SK-N-SH treated with all-trans-retinoic acid at 6 μM for 48 hours (cell line): ENCODE measurements at regions not wholly inside any gene's neighbourhood (a gene's known extent, or its start where the extent isn't known, plus 50 kb on each side); places are given as distances from the start of the nearest gene placed in this dataset.

Experiments used
- ATAC-seq: fragments of 200-7000 bp; cut with Tn5 transposase; 3 replicates; pipeline ENCODE4 v1.9.1; 2020; ENCODE audit warnings: mild to moderate bottlenecking, moderate library complexity
- BACH2 ChIP-seq: fragments of 250-450 bp; sonication (Bioruptor Pico); IDR thresholded peaks from 2 replicates; pipeline ENCODE4 v1.9.0; 2021; ENCODE audit warnings: mild to moderate bottlenecking, borderline replicate concordance
- CSDC2 ChIP-seq: fragments of 250-450 bp; sonication (Bioruptor Pico); IDR thresholded peaks from 2 replicates; pipeline ENCODE4 v1.5.0; 2020; ENCODE audit warnings: mild to moderate bottlenecking, moderate library complexity
- ESRRG ChIP-seq: fragments of 250-450 bp; sonication (Bioruptor Pico); IDR thresholded peaks from 2 replicates; pipeline ENCODE4 v1.6.1; 2021; ENCODE audit warnings: mild to moderate bottlenecking
- GLIS3 ChIP-seq: fragments of 250-450 bp; sonication (Bioruptor Pico); IDR thresholded peaks from 2 replicates; pipeline ENCODE4 v1.5.0; 2020; ENCODE audit warnings: mild to moderate bottlenecking, moderate library complexity
- ISL1 ChIP-seq: fragments of 250-450 bp; sonication (Bioruptor Pico); IDR thresholded peaks from 2 replicates; pipeline ENCODE4 v2.1.2; 2022; ENCODE audit warnings: mild to moderate bottlenecking, moderate library complexity
- OSR1 ChIP-seq: fragments of 250-450 bp; sonication (Bioruptor Pico); IDR thresholded peaks from 2 replicates; pipeline ENCODE4 v1.8.0; 2022; ENCODE audit warnings: moderate library complexity, mild to moderate bottlenecking, inconsistent platforms
- PPARA ChIP-seq: fragments of 250-450 bp; sonication (Bioruptor Pico); IDR thresholded peaks from 2 replicates; pipeline ENCODE4 v1.5.0; 2020; ENCODE audit warnings: mild to moderate bottlenecking, borderline replicate concordance
- RARB ChIP-seq: fragments of 250-450 bp; sonication (Bioruptor Pico); IDR thresholded peaks from 2 replicates; pipeline ENCODE4 v1.8.0; 2021; ENCODE audit warnings: mild to moderate bottlenecking, moderate library complexity
- SNAI2 ChIP-seq: fragments of 250-450 bp; sonication (Bioruptor Pico); IDR thresholded peaks from 2 replicates; pipeline ENCODE4 v1.5.0; 2020; ENCODE audit warnings: mild to moderate bottlenecking, moderate library complexity
- TCF4 ChIP-seq: fragments of 250-450 bp; sonication (Bioruptor Pico); IDR thresholded peaks from 2 replicates; pipeline ENCODE4 v1.8.0; 2021; ENCODE audit warnings: mild to moderate bottlenecking, moderate library complexity, borderline replicate concordance
- TOX ChIP-seq: fragments of 250-450 bp; sonication (Bioruptor Pico); IDR thresholded peaks from 2 replicates; pipeline ENCODE4 v1.8.0; 2021; ENCODE audit warnings: mild to moderate bottlenecking, moderate library complexity, borderline replicate concordance
- ZC3H10 ChIP-seq: fragments of 250-450 bp; sonication (Bioruptor Pico); IDR thresholded peaks from 2 replicates; pipeline ENCODE4 v1.5.1; 2021; ENCODE audit warnings: mild to moderate bottlenecking, moderate library complexity
- ZFP3 ChIP-seq: fragments of 250-450 bp; sonication (Bioruptor Pico); IDR thresholded peaks from 2 replicates; pipeline ENCODE4 v1.5.0; 2020; ENCODE audit warnings: mild to moderate bottlenecking, moderate library complexity
- ZFP30 ChIP-seq: fragments of 450-650 bp; formaldehyde crosslinking; IDR thresholded peaks from 2 replicates; pipeline ENCODE4 v1.5.0; 2022; ENCODE audit warnings: mild to moderate bottlenecking, moderate library complexity
- ZNF565 ChIP-seq: fragments of 450-650 bp; formaldehyde crosslinking; conservative IDR thresholded peaks from 2 replicates; pipeline ENCODE4 v1.5.0; 2020; ENCODE audit warnings: low read depth, mild to moderate bottlenecking, moderate library complexity
- ZNF70 ChIP-seq: fragments of 450-650 bp; formaldehyde crosslinking; IDR thresholded peaks from 2 replicates; pipeline ENCODE4 v1.5.0; 2020; ENCODE audit warnings: mild to moderate bottlenecking, moderate library complexity
- ZNF8 ChIP-seq: fragments of 450-650 bp; formaldehyde crosslinking; IDR thresholded peaks from 2 replicates; pipeline ENCODE4 v1.5.0; 2020; ENCODE audit warnings: mild to moderate bottlenecking, moderate library complexity
- TF ChIP-seq, protein P1 (sequence below): fragments of 250-450 bp; sonication (Bioruptor Pico); IDR thresholded peaks from 2 replicates; pipeline ENCODE4 v1.8.0; 2021; ENCODE audit warnings: low read depth, mild to moderate bottlenecking, moderate library complexity, borderline replicate concordance
- TF ChIP-seq, protein P2 (sequence below): fragments of 250-450 bp; sonication (Bioruptor Pico); IDR thresholded peaks from 2 replicates; pipeline ENCODE4 v1.5.0; 2020; ENCODE audit warnings: mild to moderate bottlenecking, moderate library complexity
- TF ChIP-seq, protein P3 (sequence below): fragments of 250-450 bp; sonication (Bioruptor Pico); IDR thresholded peaks from 2 replicates; pipeline ENCODE4 v1.8.0; 2020; ENCODE audit warnings: mild to moderate bottlenecking, moderate library complexity, borderline replicate concordance
- TF ChIP-seq, protein P4 (sequence below): fragments of 250-450 bp; sonication (Bioruptor Pico); IDR thresholded peaks from 2 replicates; pipeline ENCODE4 v1.5.1; 2021; ENCODE audit warnings: mild to moderate bottlenecking, moderate library complexity
- TF ChIP-seq, protein P5 (sequence below): fragments of 250-450 bp; sonication (Bioruptor Pico); IDR thresholded peaks from 2 replicates; pipeline ENCODE4 v1.5.1; 2020; ENCODE audit warnings: low read depth, mild to moderate bottlenecking, moderate library complexity

DNA sequence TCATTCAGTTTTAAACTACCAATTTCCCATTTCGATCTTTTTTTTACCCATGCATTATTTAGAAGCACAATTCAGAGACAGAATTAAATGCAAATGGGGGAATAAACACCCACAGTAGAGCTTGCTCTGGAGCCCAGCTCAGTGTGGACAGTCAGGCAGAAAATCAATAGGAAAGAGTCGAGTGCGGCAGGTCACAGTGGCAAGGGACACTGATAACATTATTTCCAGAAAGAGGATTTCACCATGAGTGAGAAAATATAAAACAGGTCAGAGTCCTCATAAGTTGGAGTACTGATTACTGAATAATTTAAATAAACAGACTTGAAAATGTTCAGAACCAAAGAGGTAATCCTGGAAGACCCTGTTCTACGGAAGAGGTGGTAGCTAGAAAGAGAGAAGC lies 532.5 kb downstream of the CCSER2 start:
- TF ChIP-seq GLIS3 (CRISPR knock-in tag): no peak
- no peak for TF ChIP-seq ISL1 (CRISPR knock-in tag)
- TF ChIP-seq ZFP30 (CRISPR knock-in tag): no peak
- TF ChIP-seq CSDC2 (CRISPR knock-in tag): no peak
- no peak for TF ChIP-seq RARB (CRISPR knock-in tag)
- no peak for TF ChIP-seq TOX (CRISPR knock-in tag)
- no peak for TF ChIP-seq ZNF70 (CRISPR knock-in tag)
- no peak for TF ChIP-seq TCF4 (CRISPR knock-in tag)
- TF ChIP-seq ZNF565 (CRISPR knock-in tag): no peak
- TF ChIP-seq, protein P1, sequence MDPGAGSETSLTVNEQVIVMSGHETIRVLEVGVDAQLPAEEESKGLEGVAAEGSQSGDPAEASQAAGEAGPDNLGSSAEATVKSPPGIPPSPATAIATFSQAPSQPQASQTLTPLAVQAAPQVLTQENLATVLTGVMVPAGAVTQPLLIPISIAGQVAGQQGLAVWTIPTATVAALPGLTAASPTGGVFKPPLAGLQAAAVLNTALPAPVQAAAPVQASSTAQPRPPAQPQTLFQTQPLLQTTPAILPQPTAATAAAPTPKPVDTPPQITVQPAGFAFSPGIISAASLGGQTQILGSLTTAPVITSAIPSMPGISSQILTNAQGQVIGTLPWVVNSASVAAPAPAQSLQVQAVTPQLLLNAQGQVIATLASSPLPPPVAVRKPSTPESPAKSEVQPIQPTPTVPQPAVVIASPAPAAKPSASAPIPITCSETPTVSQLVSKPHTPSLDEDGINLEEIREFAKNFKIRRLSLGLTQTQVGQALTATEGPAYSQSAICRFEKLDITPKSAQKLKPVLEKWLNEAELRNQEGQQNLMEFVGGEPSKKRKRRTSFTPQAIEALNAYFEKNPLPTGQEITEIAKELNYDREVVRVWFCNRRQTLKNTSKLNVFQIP (CRISPR knock-in tag): no peak
- TF ChIP-seq, all 23 proteins: peak for 0
- no peak for ATAC-seq

DNA sequence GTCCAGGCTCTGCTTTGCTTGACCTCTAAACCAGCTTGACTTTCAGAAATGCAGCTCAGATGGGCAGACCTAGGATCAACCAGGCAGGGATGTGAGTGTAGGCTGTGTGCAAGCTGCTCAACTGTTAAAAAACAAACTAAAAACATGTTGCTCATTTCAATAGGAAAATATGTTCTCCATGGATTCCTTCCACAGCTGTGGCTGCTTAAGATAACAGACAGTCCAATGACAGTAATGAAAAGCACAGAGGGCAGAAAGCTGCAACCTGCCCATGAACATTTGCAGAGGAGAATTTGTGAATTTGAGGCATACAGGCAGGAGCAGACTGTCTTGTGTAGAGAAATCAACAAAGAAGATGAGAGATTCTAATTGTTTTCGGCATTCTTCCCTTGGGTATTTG lies 534.2 kb downstream of the CCSER2 start:
- TF ChIP-seq CSDC2 (CRISPR knock-in tag): no peak
- no peak for TF ChIP-seq PPARA (CRISPR knock-in tag)
- no peak for TF ChIP-seq ZFP3 (CRISPR knock-in tag)
- TF ChIP-seq, protein P1 (CRISPR knock-in tag): no peak
- TF ChIP-seq GLIS3 (CRISPR knock-in tag): no peak
- TF ChIP-seq ZNF565 (CRISPR knock-in tag): no peak
- TF ChIP-seq, all 23 proteins: peak for 0
- ATAC-seq: no peak

DNA sequence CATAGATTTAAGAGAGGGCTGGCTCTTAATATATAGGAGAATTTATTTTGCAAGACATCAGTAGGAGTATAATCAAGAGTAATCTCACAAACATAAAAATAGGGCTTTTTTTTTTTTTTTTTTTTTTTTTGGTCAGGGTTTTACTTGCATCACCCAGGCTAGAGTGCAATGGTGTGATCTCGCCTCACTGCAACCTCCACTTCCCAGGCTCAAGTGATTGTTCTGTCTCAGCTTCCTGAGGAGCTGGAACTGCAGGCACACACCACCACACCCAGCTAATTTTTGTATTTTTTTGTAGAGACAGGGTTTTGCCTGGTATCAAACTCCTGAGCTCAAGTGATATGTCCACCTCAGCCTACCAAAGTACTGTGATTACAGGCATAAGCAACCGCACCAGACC lies 535.3 kb downstream of the CCSER2 start:
- no peak for TF ChIP-seq SNAI2 (CRISPR knock-in tag)
- no peak for TF ChIP-seq ZFP30 (CRISPR knock-in tag)
- TF ChIP-seq CSDC2 (CRISPR knock-in tag): no peak
- no peak for TF ChIP-seq ISL1 (CRISPR knock-in tag)
- no peak for TF ChIP-seq GLIS3 (CRISPR knock-in tag)
- no peak for TF ChIP-seq ESRRG (CRISPR knock-in tag)
- TF ChIP-seq TCF4 (CRISPR knock-in tag): no peak
- no peak for TF ChIP-seq OSR1
- TF ChIP-seq, protein P2, sequence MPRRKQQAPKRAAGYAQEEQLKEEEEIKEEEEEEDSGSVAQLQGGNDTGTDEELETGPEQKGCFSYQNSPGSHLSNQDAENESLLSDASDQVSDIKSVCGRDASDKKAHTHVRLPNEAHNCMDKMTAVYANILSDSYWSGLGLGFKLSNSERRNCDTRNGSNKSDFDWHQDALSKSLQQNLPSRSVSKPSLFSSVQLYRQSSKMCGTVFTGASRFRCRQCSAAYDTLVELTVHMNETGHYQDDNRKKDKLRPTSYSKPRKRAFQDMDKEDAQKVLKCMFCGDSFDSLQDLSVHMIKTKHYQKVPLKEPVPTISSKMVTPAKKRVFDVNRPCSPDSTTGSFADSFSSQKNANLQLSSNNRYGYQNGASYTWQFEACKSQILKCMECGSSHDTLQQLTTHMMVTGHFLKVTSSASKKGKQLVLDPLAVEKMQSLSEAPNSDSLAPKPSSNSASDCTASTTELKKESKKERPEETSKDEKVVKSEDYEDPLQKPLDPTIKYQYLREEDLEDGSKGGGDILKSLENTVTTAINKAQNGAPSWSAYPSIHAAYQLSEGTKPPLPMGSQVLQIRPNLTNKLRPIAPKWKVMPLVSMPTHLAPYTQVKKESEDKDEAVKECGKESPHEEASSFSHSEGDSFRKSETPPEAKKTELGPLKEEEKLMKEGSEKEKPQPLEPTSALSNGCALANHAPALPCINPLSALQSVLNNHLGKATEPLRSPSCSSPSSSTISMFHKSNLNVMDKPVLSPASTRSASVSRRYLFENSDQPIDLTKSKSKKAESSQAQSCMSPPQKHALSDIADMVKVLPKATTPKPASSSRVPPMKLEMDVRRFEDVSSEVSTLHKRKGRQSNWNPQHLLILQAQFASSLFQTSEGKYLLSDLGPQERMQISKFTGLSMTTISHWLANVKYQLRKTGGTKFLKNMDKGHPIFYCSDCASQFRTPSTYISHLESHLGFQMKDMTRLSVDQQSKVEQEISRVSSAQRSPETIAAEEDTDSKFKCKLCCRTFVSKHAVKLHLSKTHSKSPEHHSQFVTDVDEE (CRISPR knock-in tag): no peak
- no peak for TF ChIP-seq ZNF70 (CRISPR knock-in tag)
- TF ChIP-seq TOX (CRISPR knock-in tag): no peak
- TF ChIP-seq, protein P3, sequence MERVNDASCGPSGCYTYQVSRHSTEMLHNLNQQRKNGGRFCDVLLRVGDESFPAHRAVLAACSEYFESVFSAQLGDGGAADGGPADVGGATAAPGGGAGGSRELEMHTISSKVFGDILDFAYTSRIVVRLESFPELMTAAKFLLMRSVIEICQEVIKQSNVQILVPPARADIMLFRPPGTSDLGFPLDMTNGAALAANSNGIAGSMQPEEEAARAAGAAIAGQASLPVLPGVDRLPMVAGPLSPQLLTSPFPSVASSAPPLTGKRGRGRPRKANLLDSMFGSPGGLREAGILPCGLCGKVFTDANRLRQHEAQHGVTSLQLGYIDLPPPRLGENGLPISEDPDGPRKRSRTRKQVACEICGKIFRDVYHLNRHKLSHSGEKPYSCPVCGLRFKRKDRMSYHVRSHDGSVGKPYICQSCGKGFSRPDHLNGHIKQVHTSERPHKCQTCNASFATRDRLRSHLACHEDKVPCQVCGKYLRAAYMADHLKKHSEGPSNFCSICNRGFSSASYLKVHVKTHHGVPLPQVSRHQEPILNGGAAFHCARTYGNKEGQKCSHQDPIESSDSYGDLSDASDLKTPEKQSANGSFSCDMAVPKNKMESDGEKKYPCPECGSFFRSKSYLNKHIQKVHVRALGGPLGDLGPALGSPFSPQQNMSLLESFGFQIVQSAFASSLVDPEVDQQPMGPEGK (CRISPR knock-in tag): no peak
- no peak for TF ChIP-seq ZFP3 (CRISPR knock-in tag)
- TF ChIP-seq, protein P4, sequence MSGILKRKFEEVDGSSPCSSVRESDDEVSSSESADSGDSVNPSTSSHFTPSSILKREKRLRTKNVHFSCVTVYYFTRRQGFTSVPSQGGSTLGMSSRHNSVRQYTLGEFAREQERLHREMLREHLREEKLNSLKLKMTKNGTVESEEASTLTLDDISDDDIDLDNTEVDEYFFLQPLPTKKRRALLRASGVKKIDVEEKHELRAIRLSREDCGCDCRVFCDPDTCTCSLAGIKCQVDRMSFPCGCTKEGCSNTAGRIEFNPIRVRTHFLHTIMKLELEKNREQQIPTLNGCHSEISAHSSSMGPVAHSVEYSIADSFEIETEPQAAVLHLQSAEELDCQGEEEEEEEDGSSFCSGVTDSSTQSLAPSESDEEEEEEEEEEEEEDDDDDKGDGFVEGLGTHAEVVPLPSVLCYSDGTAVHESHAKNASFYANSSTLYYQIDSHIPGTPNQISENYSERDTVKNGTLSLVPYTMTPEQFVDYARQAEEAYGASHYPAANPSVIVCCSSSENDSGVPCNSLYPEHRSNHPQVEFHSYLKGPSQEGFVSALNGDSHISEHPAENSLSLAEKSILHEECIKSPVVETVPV (CRISPR knock-in tag): no peak
- no peak for TF ChIP-seq ZNF8 (CRISPR knock-in tag)
- TF ChIP-seq, protein P5, sequence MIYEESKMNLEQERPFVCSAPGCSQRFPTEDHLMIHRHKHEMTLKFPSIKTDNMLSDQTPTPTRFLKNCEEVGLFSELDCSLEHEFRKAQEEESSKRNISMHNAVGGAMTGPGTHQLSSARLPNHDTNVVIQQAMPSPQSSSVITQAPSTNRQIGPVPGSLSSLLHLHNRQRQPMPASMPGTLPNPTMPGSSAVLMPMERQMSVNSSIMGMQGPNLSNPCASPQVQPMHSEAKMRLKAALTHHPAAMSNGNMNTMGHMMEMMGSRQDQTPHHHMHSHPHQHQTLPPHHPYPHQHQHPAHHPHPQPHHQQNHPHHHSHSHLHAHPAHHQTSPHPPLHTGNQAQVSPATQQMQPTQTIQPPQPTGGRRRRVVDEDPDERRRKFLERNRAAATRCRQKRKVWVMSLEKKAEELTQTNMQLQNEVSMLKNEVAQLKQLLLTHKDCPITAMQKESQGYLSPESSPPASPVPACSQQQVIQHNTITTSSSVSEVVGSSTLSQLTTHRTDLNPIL: no peak
- no peak for TF ChIP-seq BACH2 (CRISPR knock-in tag)
- no peak for TF ChIP-seq RARB (CRISPR knock-in tag)
- no peak for TF ChIP-seq PPARA (CRISPR knock-in tag)
- no peak for TF ChIP-seq ZC3H10
- no peak for ATAC-seq
